GM23338 (cell line): ENCODE measurements at regions not wholly inside any gene's neighbourhood (a gene's known extent, or its start where the extent isn't known, plus 50 kb on each side); places are given as distances from the start of the nearest gene placed in this dataset.

Source experiments
- ATAC-seq: fragments of 200-7000 bp; cut with Tn5 transposase; 3 replicates; pipeline ENCODE4 v1.9.1; 2020
- DNase-seq: peaks from one replicate; pipeline ENCODE4 v3.0.0-alpha.2; 2015; ENCODE audit warnings: low spot score
- H2AFZ ChIP-seq: fragments of 200-600 bp; sonication (generic); 2 replicates; pipeline ENCODE4 v1.8.0; 2016; ENCODE audit warnings: antibody characterized with exemption, mild to moderate bottlenecking, moderate library complexity
- H3F3A ChIP-seq: fragments of 200-600 bp; sonication (generic); replicated peaks from 2 replicates; pipeline ENCODE4 v1.8.0; 2017; ENCODE audit warnings: antibody characterized with exemption, mixed run types, low read depth
- H3K27ac ChIP-seq: fragments of 200-600 bp; sonication (generic); 2 replicates; pipeline ENCODE4 v1.6.1; 2016; ENCODE audit warnings: low read depth
- H3K27me3 ChIP-seq: fragments of 200-600 bp; sonication (generic); 2 replicates; pipeline ENCODE4 v1.8.0; 2016; ENCODE audit warnings: mild to moderate bottlenecking, mixed run types, moderate library complexity; ENCODE audit not compliant: insufficient read depth
- H3K36me3 ChIP-seq: fragments of 200-600 bp; sonication (generic); 2 replicates; pipeline ENCODE4 v1.8.0; 2016; ENCODE audit warnings: mild to moderate bottlenecking; ENCODE audit not compliant: insufficient read depth
- H3K4me1 ChIP-seq: fragments of 200-600 bp; sonication (generic); 2 replicates; pipeline ENCODE4 v1.8.0; 2016; ENCODE audit warnings: mild to moderate bottlenecking, moderate library complexity; ENCODE audit not compliant: insufficient read depth
- H3K4me2 ChIP-seq: fragments of 200-600 bp; sonication (generic); 2 replicates; pipeline ENCODE4 v1.7.1; 2017; ENCODE audit warnings: mixed run types
- H3K4me3 ChIP-seq: fragments of 200-600 bp; sonication (generic); 2 replicates; pipeline ENCODE4 v1.6.1; 2016; ENCODE audit warnings: mixed run types
- H3K79me2 ChIP-seq: fragments of 200-600 bp; sonication (generic); replicated peaks from 2 replicates; pipeline ENCODE4 v1.8.0; 2017; ENCODE audit warnings: mild to moderate bottlenecking; ENCODE audit not compliant: insufficient read depth
- H3K9me2 ChIP-seq: fragments of 200-600 bp; sonication (generic); 2 replicates; pipeline ENCODE4 v1.8.0; 2017; ENCODE audit not compliant: insufficient read depth
- H4K20me1 ChIP-seq: fragments of 200-600 bp; sonication (generic); replicated peaks from 2 replicates; pipeline ENCODE4 v1.8.0; 2017; ENCODE audit warnings: mild to moderate bottlenecking; ENCODE audit not compliant: insufficient read depth
- H3K27ac Mint-ChIP-seq: 2 replicates; pipeline ENCODE4 v1.8.0; 2020; ENCODE audit warnings: inconsistent platforms, mild to moderate bottlenecking, moderate library complexity, mixed read lengths
- H3K27me3 Mint-ChIP-seq: 3 replicates; pipeline ENCODE4 v1.8.0; 2022; ENCODE audit warnings: low read depth, mild to moderate bottlenecking, moderate library complexity, mixed read lengths, inconsistent platforms; ENCODE audit not compliant: insufficient read depth, poor library complexity
- H3K36me3 Mint-ChIP-seq: 3 replicates; pipeline ENCODE4 v1.8.0; 2021; ENCODE audit warnings: low read depth, mild to moderate bottlenecking, inconsistent platforms, moderate library complexity, mixed read lengths
- H3K4me1 Mint-ChIP-seq: 3 replicates; pipeline ENCODE4 v1.8.0; 2020; ENCODE audit warnings: mild to moderate bottlenecking, inconsistent platforms, mixed read lengths
- H3K4me3 Mint-ChIP-seq: 3 replicates; pipeline ENCODE4 v1.8.0; 2021; ENCODE audit warnings: moderate library complexity, mild to moderate bottlenecking, inconsistent platforms, mixed read lengths
- H3K9me3 Mint-ChIP-seq: 3 replicates; pipeline ENCODE4 v1.8.0; 2020; ENCODE audit warnings: moderate library complexity, mild to moderate bottlenecking, inconsistent platforms, mixed read lengths
- CREB1 ChIP-seq: fragments of 250-450 bp; sonication (Bioruptor Pico); IDR thresholded peaks from 2 replicates; pipeline ENCODE4 v1.5.0; 2020; ENCODE audit warnings: low read depth, mild to moderate bottlenecking, moderate library complexity
- CTCF ChIP-seq, 2 experiments: fragments of 200-600 bp in 1 of 2; sonication (generic) in 1 of 2; conservative IDR thresholded peaks; 2 replicates each; pipeline versions ENCODE4 v1.5.1 to v1.6.1; 2016 to 2017; ENCODE audit warnings: antibody characterized with exemption in 2 of 2, low read depth in 2 of 2, mild to moderate bottlenecking in 2 of 2, moderate library complexity in 1 of 2
- EZH2phosphoT487 ChIP-seq: fragments of 200-600 bp; sonication (generic); IDR thresholded peaks from one replicate; pipeline ENCODE4 v1.8.1; 2018; ENCODE audit warnings: antibody characterized with exemption; ENCODE audit not compliant: unreplicated experiment
- JUNB ChIP-seq: IDR thresholded peaks from one replicate; pipeline ENCODE4 v1.6.1; 2016; ENCODE audit warnings: antibody characterized with exemption; ENCODE audit not compliant: unreplicated experiment
- POLR2AphosphoS5 ChIP-seq: IDR thresholded peaks from 2 replicates; pipeline ENCODE4 v1.6.1; 2016; ENCODE audit warnings: antibody characterized with exemption, low read depth
- STAT1 ChIP-seq: IDR thresholded peaks from one replicate; pipeline ENCODE4 v1.6.1; 2016; ENCODE audit warnings: antibody characterized with exemption; ENCODE audit not compliant: unreplicated experiment
- ZNF114 ChIP-seq: fragments of 250-450 bp; sonication (Bioruptor Pico); IDR thresholded peaks from 2 replicates; pipeline ENCODE4 v1.5.0; 2020; ENCODE audit warnings: mild to moderate bottlenecking, moderate library complexity
- ZNF331 ChIP-seq: fragments of 250-450 bp; sonication (Bioruptor Pico); IDR thresholded peaks from 2 replicates; pipeline ENCODE4 v1.5.0; 2020; ENCODE audit warnings: low read depth, mild to moderate bottlenecking, moderate library complexity
- TF ChIP-seq, protein P1 (sequence below): fragments of 250-450 bp; sonication (Bioruptor Pico); IDR thresholded peaks from 2 replicates; pipeline ENCODE4 v1.5.0; 2020; ENCODE audit warnings: mild to moderate bottlenecking, moderate library complexity
- TF ChIP-seq, protein P2 (sequence below): IDR thresholded peaks from one replicate; pipeline ENCODE4 v1.6.1; 2018; ENCODE audit warnings: antibody characterized with exemption; ENCODE audit not compliant: unreplicated experiment

- no peaks in the 10 kb centered on the region for H3K9me2 ChIP-seq
- no peaks in the 10 kb centered on the region for H3K27me3 Mint-ChIP-seq
- no peaks in the 10 kb centered on the region for H3K36me3 ChIP-seq
- no peaks in the 10 kb centered on the region; the same call in 2 of the 3 replicates for H3K4me1 Mint-ChIP-seq
- no peaks in the 10 kb centered on the region for H3K27me3 ChIP-seq
- no peaks in the 10 kb centered on the region for H3K4me1 ChIP-seq
- DNase-seq (no peak), ATAC-seq (no peak)
- TF ChIP-seq CTCF (conservative IDR thresholded peaks at IDR 0.05; ENCODE audit: low read depth in 2 of 2) (no peak), ZNF114 (CRISPR knock-in tag) (no peak)
- TF ChIP-seq, protein P1, sequence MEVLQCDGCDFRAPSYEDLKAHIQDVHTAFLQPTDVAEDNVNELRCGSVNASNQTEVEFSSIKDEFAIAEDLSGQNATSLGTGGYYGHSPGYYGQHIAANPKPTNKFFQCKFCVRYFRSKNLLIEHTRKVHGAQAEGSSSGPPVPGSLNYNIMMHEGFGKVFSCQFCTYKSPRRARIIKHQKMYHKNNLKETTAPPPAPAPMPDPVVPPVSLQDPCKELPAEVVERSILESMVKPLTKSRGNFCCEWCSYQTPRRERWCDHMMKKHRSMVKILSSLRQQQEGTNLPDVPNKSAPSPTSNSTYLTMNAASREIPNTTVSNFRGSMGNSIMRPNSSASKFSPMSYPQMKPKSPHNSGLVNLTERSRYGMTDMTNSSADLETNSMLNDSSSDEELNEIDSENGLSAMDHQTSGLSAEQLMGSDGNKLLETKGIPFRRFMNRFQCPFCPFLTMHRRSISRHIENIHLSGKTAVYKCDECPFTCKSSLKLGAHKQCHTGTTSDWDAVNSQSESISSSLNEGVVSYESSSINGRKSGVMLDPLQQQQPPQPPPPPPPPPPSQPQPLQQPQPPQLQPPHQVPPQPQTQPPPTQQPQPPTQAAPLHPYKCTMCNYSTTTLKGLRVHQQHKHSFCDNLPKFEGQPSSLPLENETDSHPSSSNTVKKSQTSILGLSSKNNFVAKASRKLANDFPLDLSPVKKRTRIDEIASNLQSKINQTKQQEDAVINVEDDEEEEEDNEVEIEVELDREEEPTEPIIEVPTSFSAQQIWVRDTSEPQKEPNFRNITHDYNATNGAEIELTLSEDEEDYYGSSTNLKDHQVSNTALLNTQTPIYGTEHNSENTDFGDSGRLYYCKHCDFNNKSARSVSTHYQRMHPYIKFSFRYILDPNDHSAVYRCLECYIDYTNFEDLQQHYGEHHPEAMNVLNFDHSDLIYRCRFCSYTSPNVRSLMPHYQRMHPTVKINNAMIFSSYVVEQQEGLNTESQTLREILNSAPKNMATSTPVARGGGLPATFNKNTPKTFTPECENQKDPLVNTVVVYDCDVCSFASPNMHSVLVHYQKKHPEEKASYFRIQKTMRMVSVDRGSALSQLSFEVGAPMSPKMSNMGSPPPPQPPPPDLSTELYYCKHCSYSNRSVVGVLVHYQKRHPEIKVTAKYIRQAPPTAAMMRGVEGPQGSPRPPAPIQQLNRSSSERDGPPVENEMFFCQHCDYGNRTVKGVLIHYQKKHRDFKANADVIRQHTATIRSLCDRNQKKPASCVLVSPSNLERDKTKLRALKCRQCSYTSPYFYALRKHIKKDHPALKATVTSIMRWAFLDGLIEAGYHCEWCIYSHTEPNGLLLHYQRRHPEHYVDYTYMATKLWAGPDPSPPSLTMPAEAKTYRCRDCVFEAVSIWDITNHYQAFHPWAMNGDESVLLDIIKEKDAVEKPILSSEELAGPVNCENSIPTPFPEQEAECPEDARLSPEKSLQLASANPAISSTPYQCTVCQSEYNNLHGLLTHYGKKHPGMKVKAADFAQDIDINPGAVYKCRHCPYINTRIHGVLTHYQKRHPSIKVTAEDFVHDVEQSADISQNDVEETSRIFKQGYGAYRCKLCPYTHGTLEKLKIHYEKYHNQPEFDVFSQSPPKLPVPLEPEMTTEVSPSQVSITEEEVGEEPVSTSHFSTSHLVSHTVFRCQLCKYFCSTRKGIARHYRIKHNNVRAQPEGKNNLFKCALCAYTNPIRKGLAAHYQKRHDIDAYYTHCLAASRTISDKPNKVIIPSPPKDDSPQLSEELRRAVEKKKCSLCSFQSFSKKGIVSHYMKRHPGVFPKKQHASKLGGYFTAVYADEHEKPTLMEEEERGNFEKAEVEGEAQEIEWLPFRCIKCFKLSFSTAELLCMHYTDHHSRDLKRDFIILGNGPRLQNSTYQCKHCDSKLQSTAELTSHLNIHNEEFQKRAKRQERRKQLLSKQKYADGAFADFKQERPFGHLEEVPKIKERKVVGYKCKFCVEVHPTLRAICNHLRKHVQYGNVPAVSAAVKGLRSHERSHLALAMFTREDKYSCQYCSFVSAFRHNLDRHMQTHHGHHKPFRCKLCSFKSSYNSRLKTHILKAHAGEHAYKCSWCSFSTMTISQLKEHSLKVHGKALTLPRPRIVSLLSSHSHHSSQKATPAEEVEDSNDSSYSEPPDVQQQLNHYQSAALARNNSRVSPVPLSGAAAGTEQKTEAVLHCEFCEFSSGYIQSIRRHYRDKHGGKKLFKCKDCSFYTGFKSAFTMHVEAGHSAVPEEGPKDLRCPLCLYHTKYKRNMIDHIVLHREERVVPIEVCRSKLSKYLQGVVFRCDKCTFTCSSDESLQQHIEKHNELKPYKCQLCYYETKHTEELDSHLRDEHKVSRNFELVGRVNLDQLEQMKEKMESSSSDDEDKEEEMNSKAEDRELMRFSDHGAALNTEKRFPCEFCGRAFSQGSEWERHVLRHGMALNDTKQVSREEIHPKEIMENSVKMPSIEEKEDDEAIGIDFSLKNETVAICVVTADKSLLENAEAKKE (CRISPR knock-in tag) = no peak
- no peaks in the 10 kb centered on the region for H3F3A ChIP-seq
- no peak overlapping the region for H3K4me3 Mint-ChIP-seq
- no peak overlapping the region for H3K4me2 ChIP-seq
- H2AFZ ChIP-seq = no peak overlapping the region
- no peak overlapping the region for H3K27ac Mint-ChIP-seq
- no peaks in the 10 kb centered on the region for H3K36me3 Mint-ChIP-seq
- no peaks in the 10 kb centered on the region for H3K79me2 ChIP-seq
- H3K4me3 ChIP-seq = no peak overlapping the region
- no peaks in the 10 kb centered on the region for H4K20me1 ChIP-seq
- H3K27ac ChIP-seq = no peak overlapping the region
- H3K9me3 Mint-ChIP-seq = no peaks in the 10 kb centered on the region
Observed at GRCh38 chrX:69372435-69372834, 131.7 kb upstream of the NALF2 start.

- no peak overlapping the region for H3K4me3 Mint-ChIP-seq
- no peaks in the 10 kb centered on the region for H3F3A ChIP-seq
- DNase-seq = no peak
- H4K20me1 ChIP-seq = no peaks in the 10 kb centered on the region
- no peaks in the 10 kb centered on the region for H3K27me3 ChIP-seq
- H3K9me2 ChIP-seq = no peaks in the 10 kb centered on the region
- no peaks in the 10 kb centered on the region for H3K36me3 Mint-ChIP-seq
- H3K27ac Mint-ChIP-seq = no peak overlapping the region
- no peaks in the 10 kb centered on the region for H3K4me1 ChIP-seq
- no peaks in the 10 kb centered on the region for H3K27me3 Mint-ChIP-seq
- H3K4me1 Mint-ChIP-seq = no peaks in the 10 kb centered on the region; the same call in 2 of the 3 replicates
- H3K4me2 ChIP-seq = no peak overlapping the region
- H3K36me3 ChIP-seq = no peaks in the 10 kb centered on the region
- ATAC-seq = no peak
- no peak overlapping the region for H3K27ac ChIP-seq
- no peaks in the 10 kb centered on the region for H3K79me2 ChIP-seq
- no peaks in the 10 kb centered on the region for H3K9me3 Mint-ChIP-seq
- H3K4me3 ChIP-seq = no peak overlapping the region
- H2AFZ ChIP-seq = no peak overlapping the region
- TF ChIP-seq CREB1 (no peak), JUNB (no peak), POLR2AphosphoS5 (no peak), ZNF331 (CRISPR knock-in tag) (no peak), STAT1 (no peak), EZH2phosphoT487 (no peak)
- TF ChIP-seq, protein P2, sequence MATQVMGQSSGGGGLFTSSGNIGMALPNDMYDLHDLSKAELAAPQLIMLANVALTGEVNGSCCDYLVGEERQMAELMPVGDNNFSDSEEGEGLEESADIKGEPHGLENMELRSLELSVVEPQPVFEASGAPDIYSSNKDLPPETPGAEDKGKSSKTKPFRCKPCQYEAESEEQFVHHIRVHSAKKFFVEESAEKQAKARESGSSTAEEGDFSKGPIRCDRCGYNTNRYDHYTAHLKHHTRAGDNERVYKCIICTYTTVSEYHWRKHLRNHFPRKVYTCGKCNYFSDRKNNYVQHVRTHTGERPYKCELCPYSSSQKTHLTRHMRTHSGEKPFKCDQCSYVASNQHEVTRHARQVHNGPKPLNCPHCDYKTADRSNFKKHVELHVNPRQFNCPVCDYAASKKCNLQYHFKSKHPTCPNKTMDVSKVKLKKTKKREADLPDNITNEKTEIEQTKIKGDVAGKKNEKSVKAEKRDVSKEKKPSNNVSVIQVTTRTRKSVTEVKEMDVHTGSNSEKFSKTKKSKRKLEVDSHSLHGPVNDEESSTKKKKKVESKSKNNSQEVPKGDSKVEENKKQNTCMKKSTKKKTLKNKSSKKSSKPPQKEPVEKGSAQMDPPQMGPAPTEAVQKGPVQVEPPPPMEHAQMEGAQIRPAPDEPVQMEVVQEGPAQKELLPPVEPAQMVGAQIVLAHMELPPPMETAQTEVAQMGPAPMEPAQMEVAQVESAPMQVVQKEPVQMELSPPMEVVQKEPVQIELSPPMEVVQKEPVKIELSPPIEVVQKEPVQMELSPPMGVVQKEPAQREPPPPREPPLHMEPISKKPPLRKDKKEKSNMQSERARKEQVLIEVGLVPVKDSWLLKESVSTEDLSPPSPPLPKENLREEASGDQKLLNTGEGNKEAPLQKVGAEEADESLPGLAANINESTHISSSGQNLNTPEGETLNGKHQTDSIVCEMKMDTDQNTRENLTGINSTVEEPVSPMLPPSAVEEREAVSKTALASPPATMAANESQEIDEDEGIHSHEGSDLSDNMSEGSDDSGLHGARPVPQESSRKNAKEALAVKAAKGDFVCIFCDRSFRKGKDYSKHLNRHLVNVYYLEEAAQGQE = no peak
Observed at GRCh38 chrX:69371159-69371558, 133.0 kb upstream of the NALF2 start.
